Brain microvascular endothelial cell (primary cell): ENCODE measurements at regions not wholly inside any gene's neighbourhood (a gene's known extent, or its start where the extent isn't known, plus 50 kb on each side); places are given as distances from the start of the nearest gene placed in this dataset.

Source experiments
- DNase-seq: peaks from one replicate; pipeline ENCODE4 v3.0.0-alpha.2; 2020
- H3K27ac ChIP-seq: fragments of 250-450 bp; sonication (Bioruptor Pico); 2 replicates; pipeline ENCODE4 v1.5.1; 2020; ENCODE audit warnings: mild to moderate bottlenecking, moderate library complexity
- H3K27me3 ChIP-seq: fragments of 250-450 bp; sonication (Bioruptor Pico); replicated peaks from 2 replicates; pipeline ENCODE4 v1.5.1; 2020; ENCODE audit warnings: mild to moderate bottlenecking
- H3K36me3 ChIP-seq: fragments of 250-450 bp; sonication (Bioruptor Pico); replicated peaks from 2 replicates; pipeline ENCODE4 v1.5.1; 2020; ENCODE audit warnings: mild to moderate bottlenecking
- H3K4me3 ChIP-seq: 2 replicates; pipeline ENCODE4 v1.5.1; 2011; ENCODE audit warnings: low read depth, mild to moderate bottlenecking, control low read depth, low read length, moderate library complexity
- CTCF ChIP-seq: IDR thresholded peaks from 2 replicates; pipeline ENCODE4 v1.5.1; 2011; ENCODE audit warnings: low read depth, mild to moderate bottlenecking, moderate library complexity, low read length, control low read depth, inconsistent platforms; ENCODE audit errors: missing control alignments
- in situ Hi-C: cut with HindIII; loops from 2 replicates; pipeline ENCODE4 v1.10.0; 2017; ENCODE audit warnings: low sequenced_read_pairs, low pct_ligation_motif_present

GRCh38 chr3:81045976-81046375, 715.5 kb downstream of the GBE1 start:
- TF ChIP-seq CTCF: no peak
- DNase-seq: no peak
- no peak overlapping the region for H3K4me3 ChIP-seq
- H3K27me3 ChIP-seq: no peaks in the 10 kb centered on the region
- in situ Hi-C loops: no loop called here
- H3K36me3 ChIP-seq: no peaks in the 10 kb centered on the region
- no peak overlapping the region for H3K27ac ChIP-seq

GRCh38 chr3:81045246-81045645, 716.2 kb downstream of the GBE1 start:
- Histone ChIP-seq H3K36me3 (no peaks in the 10 kb centered on the region), H3K27ac (no peak overlapping the region), H3K4me3 (no peak overlapping the region), H3K27me3 (no peaks in the 10 kb centered on the region)
- in situ Hi-C loops: no loop called here
- no peak for TF ChIP-seq CTCF
- DNase-seq: no peak

GRCh38 chr3:81043660-81044199, 717.7 kb downstream of the GBE1 start:
- DNase-seq: no peak
- Histone ChIP-seq H3K27ac (no peak overlapping the region), H3K27me3 (no peaks in the 10 kb centered on the region), H3K36me3 (no peaks in the 10 kb centered on the region), H3K4me3 (no peak overlapping the region)
- no peak for TF ChIP-seq CTCF
- in situ Hi-C loops: no loop called here

DNA sequence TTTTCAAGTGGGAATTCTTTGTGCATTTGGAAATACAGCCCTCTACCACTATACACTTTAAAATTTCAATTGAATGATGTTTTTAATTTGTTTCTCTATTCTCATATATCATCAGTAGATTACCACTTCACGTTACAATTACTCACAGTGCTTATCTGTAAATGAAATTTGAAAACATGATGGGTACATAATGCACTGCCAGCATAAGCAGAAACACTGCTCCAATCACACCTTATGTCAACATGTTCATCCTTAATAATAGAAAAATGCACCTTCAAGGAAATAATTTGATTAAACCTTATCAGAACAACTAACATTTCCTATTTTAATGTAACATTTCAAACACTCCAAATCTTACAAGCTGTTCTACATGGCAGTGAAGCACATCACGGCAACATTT, 718.4 kb downstream of the GBE1 start:
- no peak for TF ChIP-seq CTCF
- in situ Hi-C loops: no loop called here
- H3K27ac ChIP-seq: no peak overlapping the region
- H3K4me3 ChIP-seq: no peak overlapping the region
- H3K27me3 ChIP-seq: no peaks in the 10 kb centered on the region
- DNase-seq: no peak
- H3K36me3 ChIP-seq: no peaks in the 10 kb centered on the region

DNA sequence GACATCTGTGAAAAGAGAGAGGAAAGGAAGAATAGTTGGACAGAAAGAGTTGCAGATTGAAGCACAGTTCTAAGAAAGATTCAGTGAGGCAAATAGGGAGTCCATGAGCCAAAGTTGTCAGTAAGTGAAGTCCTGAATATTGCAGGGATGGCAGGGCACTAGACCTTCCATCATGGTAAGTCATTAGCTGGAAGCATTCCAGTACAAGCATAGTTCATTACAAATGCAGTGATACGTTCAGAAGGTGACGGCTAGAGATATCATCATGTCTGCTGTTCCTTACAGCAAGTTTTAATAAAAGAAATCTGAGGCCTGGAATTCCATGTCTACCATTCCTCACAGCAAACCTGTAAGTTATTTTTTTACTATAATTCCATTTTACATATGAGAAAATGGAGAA, 720.1 kb downstream of the GBE1 start:
- Histone ChIP-seq H3K4me3 (no peak overlapping the region), H3K27ac (no peak overlapping the region), H3K27me3 (no peaks in the 10 kb centered on the region), H3K36me3 (no peaks in the 10 kb centered on the region)
- in situ Hi-C loops: no loop called here
- DNase-seq: no peak
- TF ChIP-seq CTCF: no peak

- H3K27me3 ChIP-seq: no peaks in the 10 kb centered on the region
- no peak overlapping the region for H3K4me3 ChIP-seq
- no peak overlapping the region for H3K27ac ChIP-seq
- in situ Hi-C loops: no loop called here
- TF ChIP-seq CTCF: no peak
- H3K36me3 ChIP-seq: no peaks in the 10 kb centered on the region
- DNase-seq: no peak
Measured at GRCh38 chr3:81040107-81040506, 721.3 kb downstream of the GBE1 start.
